HG03460 (cell line): ENCODE measurements at regions not wholly inside any gene's neighbourhood (a gene's known extent, or its start where the extent isn't known, plus 50 kb on each side); places are given as distances from the start of the nearest gene placed in this dataset.

ENCODE experiments used
- ATAC-seq: cut with Tn5 transposase; IDR thresholded peaks from one replicate; pipeline ENCODE4 v1.9.1; 2021; ENCODE audit not compliant: unreplicated experiment

DNA sequence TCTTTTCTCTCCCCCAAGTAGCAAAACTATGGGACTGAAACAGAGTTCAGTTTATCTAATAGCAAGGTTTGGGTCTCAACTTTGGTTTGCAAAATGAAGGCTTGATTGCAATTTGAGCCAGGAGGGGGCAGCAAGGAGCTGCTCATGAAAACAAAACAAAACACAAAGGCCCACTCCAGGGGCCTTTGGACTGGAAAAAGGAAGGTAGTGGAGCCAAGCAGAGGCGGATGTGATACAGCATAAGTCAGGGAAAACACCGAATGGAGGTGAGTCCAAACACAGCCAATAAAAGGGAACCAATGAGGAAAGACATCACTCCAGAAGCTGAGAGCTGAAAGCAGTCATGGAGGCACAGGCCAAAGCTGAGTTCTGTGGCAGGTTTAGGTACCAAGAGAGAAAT, 799.7 kb upstream of the ACVR2A start:
- ATAC-seq, result no peak

DNA sequence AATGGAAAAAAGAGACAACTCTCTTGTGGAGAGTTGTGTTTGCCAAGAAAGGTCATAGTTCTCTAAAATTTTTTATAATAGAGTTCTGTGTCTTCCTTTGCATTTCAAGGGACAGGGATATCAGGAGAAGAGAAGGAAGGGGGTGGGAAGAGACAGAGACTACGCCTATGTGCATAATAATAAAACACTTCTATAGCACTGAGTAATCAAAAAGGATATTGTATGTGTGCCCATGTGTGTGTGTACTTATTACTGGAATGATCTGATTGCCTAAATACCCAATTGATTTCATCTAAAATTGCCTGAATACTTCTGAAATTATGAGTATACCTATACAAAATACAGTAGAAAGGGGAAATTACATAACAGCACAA, 803.7 kb upstream of the ACVR2A start:
- no peak for ATAC-seq

DNA sequence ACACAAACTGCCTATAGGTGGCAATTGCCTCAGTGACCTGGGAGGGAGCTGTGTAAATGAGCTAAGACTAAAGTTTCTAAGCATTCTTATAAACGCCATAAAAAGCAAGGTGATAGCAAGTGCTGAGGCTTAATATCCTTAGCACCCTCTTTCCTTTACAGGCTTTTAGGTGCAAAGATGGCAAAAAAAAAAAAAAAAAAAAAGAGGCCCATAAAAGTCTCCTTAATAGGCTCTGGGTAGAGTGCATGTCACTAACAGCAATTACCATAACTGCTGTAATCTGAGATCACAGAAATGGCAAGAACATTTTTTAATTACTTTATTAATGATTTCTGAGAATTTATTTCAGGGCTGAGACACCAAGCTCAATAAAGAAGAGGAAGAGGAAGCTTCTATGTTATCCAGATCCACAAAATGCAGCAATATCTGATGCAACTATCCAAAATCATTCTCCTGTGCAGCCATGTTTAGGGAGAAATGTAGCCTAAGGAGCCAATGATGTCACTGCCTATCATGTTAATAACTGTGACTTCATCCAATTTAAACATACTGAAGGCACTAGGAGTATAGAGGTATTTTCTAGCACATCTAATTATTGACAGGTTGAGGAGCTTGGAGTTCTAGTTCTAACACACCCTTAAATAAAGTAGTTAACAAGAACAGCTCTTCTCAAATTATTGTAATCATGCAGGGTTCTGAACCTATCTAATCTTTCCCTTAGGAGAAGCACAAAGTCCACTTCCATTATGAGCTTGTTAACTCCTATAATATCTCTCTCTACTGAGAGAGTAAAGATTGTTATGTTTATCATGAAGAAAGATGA, 804.3 kb upstream of the ACVR2A start:
- ATAC-seq, result no peak

DNA sequence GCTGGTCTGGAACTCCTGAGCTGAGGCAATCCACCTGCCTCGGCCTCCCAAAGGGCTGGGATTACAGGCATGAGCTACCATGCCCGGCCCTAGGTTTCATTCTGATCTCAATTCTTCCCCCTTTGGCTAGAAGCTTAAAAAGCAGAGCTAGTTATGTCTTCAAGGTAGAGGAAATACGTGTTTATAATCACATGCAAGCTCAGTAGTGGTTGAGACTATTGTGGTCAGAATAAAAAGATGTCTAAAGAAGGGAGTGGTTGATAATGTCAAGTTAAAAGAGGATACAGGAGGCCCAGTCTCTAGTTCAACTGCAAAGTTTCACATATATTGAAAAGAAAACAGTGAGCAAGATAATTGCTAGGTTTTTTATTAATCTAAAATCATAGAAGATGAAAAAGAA, 807.8 kb upstream of the ACVR2A start:
- no peak for ATAC-seq

DNA sequence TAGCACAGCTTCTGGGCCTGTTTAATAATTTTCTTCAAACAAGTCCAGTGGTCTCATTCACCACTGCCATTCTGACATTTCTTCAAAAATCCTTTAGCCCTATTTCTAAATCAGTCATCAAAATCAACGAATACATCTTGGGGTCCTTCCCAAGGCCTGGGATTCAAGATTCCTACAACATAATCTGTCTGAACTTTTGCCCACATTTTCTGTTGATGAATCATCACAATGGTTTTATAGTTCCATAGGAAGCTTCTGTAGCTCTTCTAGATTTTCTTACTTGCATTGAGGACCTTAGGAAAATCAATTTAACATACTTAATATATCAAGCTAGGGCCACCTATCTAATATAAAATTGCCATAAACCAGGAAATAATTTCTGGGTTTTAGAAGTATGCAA, 811.8 kb upstream of the ACVR2A start:
- ATAC-seq, result no peak

DNA sequence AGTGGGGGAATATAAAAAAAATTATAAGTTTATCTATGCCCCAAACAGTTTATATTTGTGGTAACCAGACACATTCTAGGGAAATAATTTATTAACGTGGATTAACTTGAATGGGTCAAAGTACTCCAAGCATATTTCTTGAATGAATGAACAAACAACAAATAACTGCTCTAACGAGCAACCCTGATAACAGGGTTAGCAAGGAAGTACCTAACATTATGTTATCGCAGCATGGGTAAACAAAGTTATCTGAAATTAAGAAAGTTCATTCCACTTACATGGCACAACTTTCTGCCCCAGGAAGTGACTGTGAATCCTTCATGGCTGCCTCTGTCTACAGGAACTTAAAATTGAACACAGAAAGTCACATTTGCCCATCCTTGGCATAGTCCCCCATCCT, 812.9 kb upstream of the ACVR2A start:
- no peak for ATAC-seq

DNA sequence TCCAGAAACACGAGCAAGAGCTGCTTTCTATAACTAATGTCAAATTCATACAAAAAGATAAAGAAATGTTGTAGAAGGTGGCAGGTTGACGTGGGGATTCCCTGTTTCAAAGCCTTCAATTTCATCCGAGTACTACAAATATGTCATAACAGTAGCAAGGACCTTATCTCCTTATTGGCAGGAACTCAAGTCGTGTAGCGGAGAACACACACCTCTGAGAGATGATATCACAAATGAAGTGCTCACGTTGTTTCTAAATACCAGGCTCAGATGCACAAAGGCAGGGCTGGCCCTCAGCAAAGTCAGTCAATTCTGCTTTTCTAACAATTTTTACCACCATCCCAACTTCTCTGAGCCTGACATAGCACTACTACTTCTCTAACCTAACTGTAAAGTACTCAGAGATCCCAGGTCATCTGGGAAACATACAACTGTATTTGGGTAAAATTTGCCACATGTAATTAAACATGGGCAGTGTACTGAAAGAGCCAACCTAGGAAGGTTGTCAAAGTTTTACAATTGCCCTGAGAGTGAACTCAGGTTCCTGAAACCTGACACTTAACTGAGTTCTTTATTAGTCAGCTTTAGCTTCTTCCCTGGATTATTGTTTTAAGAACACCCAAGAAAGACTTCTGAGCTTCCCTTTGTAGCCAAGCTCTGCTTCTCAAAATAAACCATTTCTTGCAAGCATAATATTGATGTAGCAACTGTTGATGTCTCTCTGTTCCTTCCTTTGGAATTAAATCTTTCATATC, 813.7 kb upstream of the ACVR2A start:
- no peak for ATAC-seq

DNA sequence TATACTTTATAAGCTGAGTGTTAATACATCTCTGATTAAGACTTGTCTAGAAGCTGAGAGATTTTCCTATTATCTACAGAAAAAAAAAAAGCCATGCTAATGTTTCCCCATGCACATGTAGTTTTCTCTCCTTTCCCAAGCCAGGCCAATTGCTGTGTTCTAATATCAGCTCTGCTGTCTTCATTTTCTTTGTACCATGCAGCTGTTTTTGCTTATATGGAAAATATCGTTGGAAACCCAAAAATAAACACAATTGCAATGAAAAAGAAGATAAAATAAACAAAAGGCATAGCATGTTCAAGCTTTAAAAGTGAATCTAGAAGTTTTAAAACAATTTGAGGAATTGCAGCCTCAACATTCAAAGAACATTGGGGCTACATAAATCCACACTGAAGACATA, 817.4 kb upstream of the ACVR2A start:
- no peak for ATAC-seq

DNA sequence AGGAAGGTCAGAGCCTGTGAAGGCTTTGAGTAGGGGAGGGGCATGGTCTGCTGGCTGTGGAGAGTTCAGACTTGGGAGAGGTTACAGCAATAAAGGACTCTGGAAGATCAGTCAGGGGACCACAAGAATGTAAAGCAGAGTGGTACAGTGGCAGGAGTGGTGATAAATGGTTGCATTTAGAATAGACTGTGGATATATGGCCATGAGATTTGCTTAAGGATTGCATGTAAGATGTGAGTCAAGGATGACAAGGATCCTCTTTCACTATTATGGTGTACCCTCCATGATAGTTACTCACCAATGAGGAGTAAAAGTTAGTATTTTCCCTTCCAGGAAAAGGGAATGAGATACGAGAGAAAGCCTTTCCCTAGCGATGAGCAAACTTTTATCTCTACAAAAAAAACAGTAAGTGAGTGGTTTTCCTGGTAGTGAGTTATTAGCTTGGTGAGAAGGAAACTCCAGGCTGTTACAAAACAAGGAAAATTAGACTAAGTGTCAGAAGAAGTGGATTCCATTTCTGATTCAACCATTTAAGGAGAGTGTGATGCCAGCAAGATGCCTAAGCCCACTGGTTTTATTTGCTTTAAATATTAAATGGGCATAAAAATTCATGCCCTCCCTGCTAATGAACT, 818.0 kb upstream of the ACVR2A start:
- no peak for ATAC-seq

DNA sequence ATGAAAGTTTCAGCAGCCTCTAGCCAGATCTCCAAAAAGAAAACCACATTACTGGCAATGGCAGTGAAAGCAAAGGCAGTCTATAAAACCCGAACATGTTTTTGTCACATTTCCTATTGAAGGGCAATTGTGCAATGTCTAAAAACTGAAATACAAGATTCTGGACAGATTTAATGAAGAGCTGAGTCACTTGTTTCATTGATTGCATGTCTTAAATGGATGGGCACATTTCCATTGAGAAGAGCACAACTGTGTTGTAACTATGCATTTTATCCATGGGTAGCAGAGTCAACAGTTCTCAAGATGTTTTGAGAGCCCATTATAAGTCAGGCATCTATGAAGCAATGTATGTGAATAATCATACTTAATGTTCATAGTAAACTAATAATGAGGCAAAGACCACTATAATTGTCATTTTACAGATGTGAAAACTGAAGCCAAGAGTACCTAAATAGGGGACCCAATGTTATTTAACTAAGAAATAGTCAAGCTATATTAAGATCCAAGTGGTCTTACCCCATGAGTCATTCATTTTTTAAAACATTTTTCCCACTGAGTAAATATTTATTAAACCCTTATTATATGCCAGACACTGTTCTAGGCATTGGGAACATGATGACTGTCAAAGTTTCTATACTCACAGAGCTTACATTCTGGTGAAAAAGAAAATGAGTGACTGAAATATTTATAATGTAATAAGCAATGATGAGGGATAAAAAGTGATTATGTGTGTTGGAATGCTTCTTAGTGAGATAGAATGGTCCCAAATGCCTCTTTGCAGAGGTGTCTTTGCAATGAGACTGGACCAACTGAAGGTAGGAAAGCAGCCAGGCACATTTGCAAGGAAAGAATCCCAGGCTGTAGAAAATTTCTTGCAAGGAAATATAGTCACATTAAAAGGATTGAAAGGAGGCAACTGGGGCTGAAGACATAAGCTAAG, 818.9 kb upstream of the ACVR2A start:
- ATAC-seq, result no peak

DNA sequence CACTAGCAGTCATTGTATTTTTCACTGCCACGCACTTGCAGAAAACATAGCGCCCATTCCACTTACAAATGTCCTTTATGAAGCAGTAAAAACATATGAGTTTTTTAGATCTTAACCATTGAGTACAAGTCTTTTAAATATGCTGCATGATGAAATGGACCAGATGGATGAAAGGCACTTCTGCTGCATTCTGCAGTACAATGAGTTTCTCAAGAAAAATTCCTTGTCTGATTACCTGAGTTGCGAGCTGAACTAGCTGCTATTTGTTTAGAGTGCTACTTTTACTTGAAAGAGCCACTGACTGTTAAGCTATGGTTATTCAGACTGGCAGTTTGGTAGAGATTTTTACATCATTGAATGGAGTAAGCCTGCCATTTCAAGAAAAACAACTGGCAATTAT, 825.5 kb upstream of the ACVR2A start:
- ATAC-seq, result no peak

DNA sequence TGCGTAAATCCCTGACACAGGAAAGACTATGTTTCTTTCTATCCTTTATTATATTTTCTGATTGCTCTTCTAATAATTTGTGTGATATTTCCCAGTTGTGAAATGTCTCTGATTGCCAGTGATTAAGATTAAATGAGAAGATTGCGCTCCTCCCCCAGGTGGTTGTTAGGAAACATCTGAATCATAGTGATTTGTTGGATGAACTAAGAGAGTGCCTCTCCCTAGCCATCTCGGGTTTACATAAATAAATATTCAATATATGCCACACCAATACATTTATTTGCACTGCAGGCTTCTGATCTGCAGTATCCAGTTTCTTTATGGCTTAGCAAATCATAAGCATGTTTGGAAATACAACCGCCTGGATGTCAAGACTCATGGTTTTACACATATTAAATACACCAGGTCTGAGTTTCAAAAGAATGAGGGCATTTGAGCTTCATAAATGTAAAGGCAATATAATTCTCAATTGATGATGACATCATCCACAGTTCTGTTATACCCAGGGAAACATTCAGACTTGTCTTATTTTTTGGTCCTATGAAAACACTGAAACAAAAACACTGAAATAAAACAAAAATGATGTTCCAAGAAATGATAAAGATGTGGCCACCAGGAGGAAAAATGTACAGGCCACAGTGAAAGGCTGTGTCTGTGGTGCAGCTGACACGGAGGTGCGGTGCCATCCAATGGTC, 826.7 kb upstream of the ACVR2A start:
- no peak for ATAC-seq

DNA sequence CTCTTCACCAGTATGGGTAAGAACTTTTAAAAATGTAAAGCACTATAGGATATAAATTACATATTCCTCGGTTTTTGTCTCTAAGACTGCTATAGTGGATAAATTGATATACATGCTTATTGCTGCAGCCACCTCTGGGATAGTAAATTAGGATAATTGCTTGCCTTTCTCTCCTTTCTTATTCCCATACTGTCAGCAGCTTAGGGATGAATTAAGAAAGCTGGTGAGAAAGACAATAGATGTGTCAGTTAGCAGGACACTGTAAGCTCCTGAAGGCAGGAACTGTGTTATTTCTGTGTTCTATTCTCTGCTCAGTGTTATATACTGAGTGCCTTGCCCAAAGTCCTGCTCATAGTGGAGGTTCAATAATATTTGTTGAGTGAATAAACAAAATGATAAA, 828.6 kb upstream of the ACVR2A start:
- ATAC-seq, result no peak

DNA sequence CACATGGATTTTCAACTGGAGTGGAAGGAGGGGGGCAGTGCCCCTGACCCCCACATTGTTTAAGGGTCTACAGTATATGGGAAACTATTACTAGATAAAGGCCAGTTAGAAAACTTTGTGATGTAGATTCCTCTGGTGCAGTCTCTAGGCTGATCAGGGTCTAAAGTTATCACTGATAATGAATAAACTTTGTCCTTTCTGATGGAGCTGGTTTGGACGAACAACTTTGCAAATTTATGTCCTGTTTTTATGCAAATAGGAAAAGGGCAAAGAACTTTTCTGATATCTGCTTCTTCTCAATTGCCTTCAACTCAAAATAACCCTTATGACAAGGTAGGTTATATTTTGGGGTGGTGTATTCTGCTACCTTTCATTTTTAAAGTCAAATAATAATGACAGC, 829.2 kb upstream of the ACVR2A start:
- no peak for ATAC-seq

DNA sequence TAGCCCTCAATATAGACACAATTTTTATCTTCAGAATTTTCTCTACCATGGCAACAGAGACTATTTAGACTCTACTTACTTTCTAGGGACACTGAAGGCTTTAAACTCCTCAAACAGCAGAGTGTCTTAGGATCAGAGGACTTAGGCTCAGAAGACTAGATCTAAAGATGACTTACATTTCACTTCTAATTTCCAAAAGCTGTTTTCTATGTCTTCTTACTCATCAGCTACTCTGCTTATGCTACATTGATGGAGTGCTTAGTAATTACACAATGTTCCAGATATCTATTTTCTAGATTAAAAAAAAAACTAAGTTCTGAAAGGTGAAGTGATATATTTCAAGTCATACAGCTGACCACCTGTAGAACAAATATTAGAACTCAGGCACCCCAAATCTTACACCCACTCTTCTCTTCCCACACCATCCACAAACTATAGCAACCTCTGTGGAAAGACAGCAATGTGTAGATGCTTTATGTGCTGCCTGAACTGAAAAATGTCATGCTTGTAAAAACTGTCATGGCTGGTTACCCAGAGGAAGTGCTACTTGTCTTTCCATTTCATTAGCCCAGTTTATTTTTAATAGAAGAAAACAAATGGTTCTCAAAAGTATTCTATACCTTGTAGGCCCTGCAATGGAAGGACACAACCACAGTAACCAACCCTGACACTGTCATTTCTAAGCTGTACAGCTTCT, 831.0 kb upstream of the ACVR2A start:
- no peak for ATAC-seq

DNA sequence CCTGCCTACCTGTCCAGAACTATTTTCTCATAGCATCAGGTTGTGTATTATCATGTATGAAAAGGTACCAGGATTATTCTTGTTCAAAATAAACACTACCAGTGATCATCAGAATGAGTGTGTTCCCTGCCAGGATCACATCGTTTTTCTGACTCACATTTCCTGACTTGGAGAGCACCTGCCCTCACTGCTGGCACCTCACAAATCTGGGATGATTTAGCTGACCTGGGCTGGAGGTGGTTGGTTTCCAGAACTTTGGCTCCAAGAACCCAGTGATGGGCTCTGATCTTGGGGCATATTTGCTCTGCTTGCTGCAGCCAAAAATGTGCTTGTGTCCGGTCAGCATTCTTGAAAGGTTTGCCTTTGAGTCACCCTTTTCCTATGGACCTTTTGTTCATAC, 836.3 kb upstream of the ACVR2A start:
- no peak for ATAC-seq

DNA sequence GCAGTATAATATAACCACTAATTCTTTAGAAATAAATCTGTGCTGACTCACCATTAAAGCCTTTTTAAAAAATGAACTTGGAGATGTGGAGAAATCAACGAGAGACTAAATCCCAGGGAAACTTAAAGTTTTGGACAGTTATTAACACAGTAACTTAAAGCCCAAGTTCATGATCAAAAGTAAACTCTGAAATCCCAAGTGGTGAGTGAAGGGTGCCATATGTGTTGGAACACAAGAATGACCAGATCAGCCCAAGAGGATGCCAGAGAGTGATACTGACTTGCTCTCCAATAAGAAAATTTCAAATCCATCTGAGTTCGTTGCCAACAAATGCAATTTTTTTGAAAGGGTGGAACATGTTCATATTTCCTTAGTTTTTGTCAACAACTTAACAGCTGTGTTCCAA, 838.1 kb upstream of the ACVR2A start:
- ATAC-seq, result no peak

DNA sequence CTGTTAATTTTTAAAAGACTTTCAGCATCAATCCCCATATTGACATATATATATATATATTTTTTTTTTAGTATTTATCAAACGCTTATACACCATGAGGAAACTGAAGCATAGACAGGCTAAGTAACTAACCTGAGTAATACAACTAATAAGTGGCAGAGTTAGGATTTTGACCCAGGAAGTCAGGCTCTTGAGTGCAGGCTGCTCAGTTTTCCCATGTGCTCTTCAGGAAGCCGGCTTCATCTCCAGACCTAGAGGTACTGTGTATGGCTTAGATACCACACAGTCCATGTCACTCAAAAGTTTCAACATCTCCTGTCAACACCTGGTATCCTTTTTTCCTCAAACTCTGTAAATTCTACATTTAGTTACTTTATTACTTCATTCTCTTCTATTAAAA, 841.7 kb upstream of the ACVR2A start:
- no peak for ATAC-seq

DNA sequence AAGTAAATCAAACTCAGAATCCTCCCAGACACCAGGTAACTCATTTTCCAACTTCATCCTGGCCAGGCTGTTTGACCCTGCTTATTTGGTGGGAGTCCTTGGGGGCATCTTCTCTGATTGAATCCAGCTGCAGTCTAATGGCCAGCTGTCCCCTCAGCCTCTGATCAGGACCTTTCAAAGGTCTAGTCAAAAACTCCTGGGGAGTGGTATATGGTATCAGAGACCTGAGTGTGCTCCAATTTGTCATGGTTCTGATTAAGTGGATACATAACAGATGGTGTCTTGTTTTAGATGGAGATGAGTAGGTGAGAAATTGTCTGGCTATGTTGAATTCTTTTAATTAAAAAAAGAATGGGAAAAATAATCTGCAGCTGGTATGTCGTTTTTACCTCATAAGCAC, 842.6 kb upstream of the ACVR2A start:
- no peak for ATAC-seq

DNA sequence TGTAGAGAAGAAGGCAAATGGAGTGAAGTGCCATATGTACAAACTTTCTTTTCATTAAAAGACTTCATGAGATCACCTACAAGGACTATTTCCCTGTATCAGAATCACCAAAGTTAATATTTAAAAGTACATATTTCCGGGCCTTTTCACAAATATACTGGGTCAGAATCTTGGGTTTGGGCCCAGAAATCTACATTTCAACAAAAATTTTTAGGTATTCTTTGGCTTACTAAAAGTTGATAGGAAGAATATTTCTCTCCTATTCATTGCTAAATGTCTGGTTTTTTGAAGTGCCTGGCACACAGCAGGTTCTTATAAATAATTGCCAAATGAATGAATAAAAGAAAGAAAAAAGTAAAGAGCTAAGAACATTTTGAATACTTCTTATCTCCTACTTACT, 843.8 kb upstream of the ACVR2A start:
- no peak for ATAC-seq
